Activated naive CD8-positive, alpha-beta T cell treated with anti-CD3 and anti-CD28 coated beads, Interleukin-2, amount 10 ng/mL, durations not matched to agents 7 days and 5 days (primary cell): ENCODE measurements at regions not wholly inside any gene's neighbourhood (a gene's known extent, or its start where the extent isn't known, plus 50 kb on each side); places are given as distances from the start of the nearest gene placed in this dataset.
"Not testable (repeated sequence)": the region's sequence is repeated elsewhere in the genome, so short reads cannot be mapped to it uniquely, and the experiment has no call there.

Experiments
- ATAC-seq: fragments of 150-1000 bp; cut with Tn5 transposase; one replicate; pipeline ENCODE4 v1.10.0; 2021; ENCODE audit warnings: low read depth, moderate library complexity
- POLR2A ChIA-PET: fragments of 350-600 bp; sonication (Branson Sonifier 250); formaldehyde crosslinking; loops from one replicate; lab custom pipeline; 2021; ENCODE audit warnings: antibody characterized with exemption; lab: Charles Lee
- DNase-seq: peaks from one replicate; pipeline ENCODE4 v3.0.0; 2021
- H3K27ac Mint-ChIP-seq: one replicate; pipeline ENCODE4 v1.8.0; 2022; ENCODE audit warnings: mild to moderate bottlenecking, mixed read lengths
- H3K27me3 Mint-ChIP-seq: one replicate; pipeline ENCODE4 v1.8.0; 2022; ENCODE audit warnings: mild to moderate bottlenecking, moderate library complexity, mixed read lengths
- H3K36me3 Mint-ChIP-seq: one replicate; pipeline ENCODE4 v1.8.0; 2021; ENCODE audit warnings: mild to moderate bottlenecking, mixed read lengths
- H3K4me1 Mint-ChIP-seq: one replicate; pipeline ENCODE4 v1.8.0; 2021; ENCODE audit warnings: mixed read lengths
- H3K4me3 Mint-ChIP-seq: one replicate; pipeline ENCODE4 v1.8.0; 2022; ENCODE audit warnings: mild to moderate bottlenecking, moderate library complexity, mixed read lengths
- H3K9me3 Mint-ChIP-seq: one replicate; pipeline ENCODE4 v1.8.0; 2021; ENCODE audit warnings: mixed read lengths

DNA sequence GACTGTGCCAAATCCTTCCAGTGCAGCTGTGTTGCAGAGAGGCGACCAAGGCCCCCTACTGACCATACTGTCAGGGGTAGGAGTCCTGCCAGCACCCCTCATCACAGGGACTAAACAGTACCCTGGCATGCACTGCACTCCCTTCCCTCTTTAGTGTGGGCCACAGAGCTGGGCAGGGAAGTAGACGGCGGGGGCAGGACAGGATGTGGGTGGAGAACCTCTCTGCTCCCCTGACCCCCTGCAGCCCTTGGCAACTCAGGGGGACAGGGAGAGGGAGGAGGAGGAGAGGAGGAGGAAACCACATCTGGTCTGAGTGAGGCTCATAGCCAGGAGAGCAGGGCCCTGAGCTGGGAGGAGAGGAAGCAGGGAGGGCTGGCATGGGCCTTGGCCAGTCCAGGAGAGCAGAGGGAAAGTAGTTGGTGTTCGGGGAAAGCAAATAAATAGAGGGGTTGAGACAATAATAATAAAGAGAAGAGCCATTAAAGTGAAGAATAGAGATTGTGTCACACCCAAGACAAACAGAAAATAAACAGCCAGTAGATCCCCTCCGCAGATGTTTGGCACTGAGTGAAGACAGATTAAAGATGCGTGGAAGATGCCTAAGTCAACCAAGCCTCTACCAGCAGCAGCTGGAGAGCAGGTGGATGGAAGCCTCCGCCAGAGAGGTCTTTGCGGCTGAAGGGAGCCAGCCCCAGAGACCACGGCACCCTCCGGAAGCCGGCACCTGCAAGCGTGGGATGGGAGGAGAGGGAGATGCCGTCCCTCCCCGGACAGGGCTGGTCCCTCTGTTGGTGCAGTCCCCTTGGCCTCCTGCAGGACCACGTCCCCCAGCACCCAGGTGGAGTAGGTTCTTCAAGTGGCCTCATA is 61.5 kb downstream of the RPUSD4 start:
- POLR2A ChIA-PET, result no interaction called here
- Mint-ChIP-seq H3K27me3 (peaks cover 13% of the 10 kb centered on the region), H3K4me1 (peaks cover 8% of the 10 kb centered on the region), H3K27ac (no peak overlapping the region), H3K36me3 (peaks cover 2% of the 10 kb centered on the region), H3K4me3 (no peak overlapping the region), H3K9me3 (peaks cover 2% of the 10 kb centered on the region)
- DNase-seq (no peak), ATAC-seq (peak; percentile 42)

DNA sequence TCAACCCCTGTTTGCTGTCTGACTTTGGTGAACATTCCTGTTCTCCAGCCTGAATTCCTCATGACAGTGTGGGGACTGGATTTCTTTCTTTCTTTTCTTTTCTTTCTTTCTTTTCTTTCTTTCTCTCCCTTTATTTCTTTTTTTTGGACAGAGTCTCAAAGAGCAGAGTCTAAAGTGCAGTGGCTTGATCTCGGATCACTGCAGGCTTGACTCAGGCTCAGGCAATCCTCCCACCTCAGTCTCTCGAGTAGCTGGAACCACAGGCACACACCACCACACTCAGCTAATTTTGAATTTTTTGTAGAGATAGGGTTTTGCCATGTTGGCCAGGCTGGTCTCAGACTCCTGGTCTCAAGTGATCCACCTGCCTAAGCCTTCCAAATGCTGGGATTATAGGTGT is 63.1 kb downstream of the RPUSD4 start:
- H3K36me3 Mint-ChIP-seq, result peaks cover 2% of the 10 kb centered on the region
- peaks cover 2% of the 10 kb centered on the region for H3K9me3 Mint-ChIP-seq
- H3K4me1 Mint-ChIP-seq, result peaks cover 8% of the 10 kb centered on the region
- POLR2A ChIA-PET, result no interaction called here
- ATAC-seq, result no peak
- no peak for DNase-seq
- H3K27me3 Mint-ChIP-seq, result peaks cover 10% of the 10 kb centered on the region
- no peak overlapping the region for H3K27ac Mint-ChIP-seq
- H3K4me3 Mint-ChIP-seq, result no peak overlapping the region

DNA sequence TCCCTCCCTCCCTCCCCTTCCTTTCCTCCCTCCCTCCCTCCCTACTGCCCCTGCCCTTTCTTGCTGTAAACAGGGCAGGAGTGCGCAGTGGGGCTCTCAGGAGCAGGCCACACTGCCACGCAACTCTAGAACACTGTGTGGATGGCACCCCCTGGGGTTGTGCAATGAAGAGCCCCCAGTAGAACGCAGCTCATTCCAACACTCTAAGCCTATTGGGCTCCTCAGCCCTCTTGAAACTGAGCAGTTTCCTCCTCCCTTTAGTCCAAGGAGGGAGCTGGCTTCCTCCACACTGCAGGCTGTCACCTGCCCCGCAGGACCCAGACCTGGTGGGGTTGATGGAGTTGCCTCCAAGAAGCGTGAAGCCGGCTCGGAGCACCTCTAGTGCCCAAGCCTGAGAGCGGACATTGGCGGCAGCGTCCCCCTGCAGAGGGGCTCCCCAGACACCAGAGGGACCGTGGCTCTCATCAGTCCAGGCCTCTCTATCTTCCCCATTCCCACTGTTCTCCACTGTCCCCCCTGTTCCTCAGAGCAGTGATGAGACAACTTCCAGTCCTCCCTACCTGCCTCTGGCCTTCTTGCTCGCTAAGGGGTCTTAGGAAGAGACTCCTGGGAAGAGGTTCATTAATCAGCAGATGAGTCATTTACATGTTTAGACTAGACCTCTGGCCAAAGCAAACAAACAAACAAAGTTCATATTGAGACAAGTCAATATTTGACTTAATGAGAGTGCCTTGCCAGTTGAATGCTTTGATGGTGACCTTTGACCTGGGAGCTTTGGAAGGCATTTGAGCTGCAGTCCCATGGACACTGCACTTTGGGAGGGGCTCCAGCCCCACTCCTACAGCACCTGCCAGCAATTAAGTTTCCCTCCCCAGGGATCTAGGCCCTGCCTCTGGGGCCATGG is 64.0 kb downstream of the RPUSD4 start:
- H3K27me3 Mint-ChIP-seq, result peaks cover 3% of the 10 kb centered on the region
- peaks cover 2% of the 10 kb centered on the region for H3K36me3 Mint-ChIP-seq
- peaks cover 2% of the 10 kb centered on the region for H3K9me3 Mint-ChIP-seq
- ATAC-seq, result no peak
- H3K27ac Mint-ChIP-seq, result no peak overlapping the region
- H3K4me1 Mint-ChIP-seq, result peaks cover 8% of the 10 kb centered on the region
- no peak overlapping the region for H3K4me3 Mint-ChIP-seq
- POLR2A ChIA-PET, result no interaction called here
- no peak for DNase-seq

GRCh38 chr11:126146454-126147192 is 64.8 kb downstream of the RPUSD4 start:
- H3K27me3 Mint-ChIP-seq, result peaks cover 5% of the 10 kb centered on the region
- H3K27ac Mint-ChIP-seq, result no peak overlapping the region
- H3K36me3 Mint-ChIP-seq, result no peaks in the 10 kb centered on the region
- ATAC-seq (no peak), DNase-seq (no peak)
- POLR2A ChIA-PET, result no interaction called here
- no peak overlapping the region for H3K4me3 Mint-ChIP-seq
- peaks cover 8% of the 10 kb centered on the region for H3K4me1 Mint-ChIP-seq
- H3K9me3 Mint-ChIP-seq, result no peaks in the 10 kb centered on the region

GRCh38 chr11:126145954-126146353 is 65.5 kb downstream of the RPUSD4 start:
- Mint-ChIP-seq H3K4me3 (no peak overlapping the region), H3K36me3 (no peaks in the 10 kb centered on the region), H3K9me3 (no peaks in the 10 kb centered on the region), H3K4me1 (peaks cover 8% of the 10 kb centered on the region), H3K27ac (no peak overlapping the region), H3K27me3 (peaks cover 12% of the 10 kb centered on the region)
- ATAC-seq (no peak), DNase-seq (no peak)
- POLR2A ChIA-PET, result no interaction called here

DNA sequence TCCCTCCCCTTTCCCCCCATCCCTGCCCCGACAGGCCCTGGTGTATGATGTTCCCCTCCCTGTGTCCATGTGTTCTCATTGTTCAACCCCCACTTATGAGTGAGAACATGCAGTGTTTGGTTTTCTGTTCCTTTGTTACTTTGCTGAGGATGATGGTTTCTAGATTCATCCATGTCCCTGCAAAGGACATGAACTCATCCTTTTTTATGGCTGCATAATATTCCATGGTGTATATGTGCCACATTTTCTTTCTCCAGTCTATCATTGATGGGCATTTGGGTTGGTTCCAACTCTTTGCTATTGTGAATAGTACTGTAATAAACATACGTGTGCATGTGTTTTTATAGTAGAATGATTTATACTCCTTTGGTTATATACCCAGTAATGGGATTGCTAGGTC is 68.0 kb downstream of the RPUSD4 start:
- H3K4me1 Mint-ChIP-seq, ATAC-seq, POLR2A ChIA-PET, H3K27ac Mint-ChIP-seq, H3K9me3 Mint-ChIP-seq, H3K4me3 Mint-ChIP-seq, DNase-seq, H3K36me3 Mint-ChIP-seq: not testable (repeated sequence)
- H3K27me3 Mint-ChIP-seq, result peaks cover 15% of the 10 kb centered on the region

DNA sequence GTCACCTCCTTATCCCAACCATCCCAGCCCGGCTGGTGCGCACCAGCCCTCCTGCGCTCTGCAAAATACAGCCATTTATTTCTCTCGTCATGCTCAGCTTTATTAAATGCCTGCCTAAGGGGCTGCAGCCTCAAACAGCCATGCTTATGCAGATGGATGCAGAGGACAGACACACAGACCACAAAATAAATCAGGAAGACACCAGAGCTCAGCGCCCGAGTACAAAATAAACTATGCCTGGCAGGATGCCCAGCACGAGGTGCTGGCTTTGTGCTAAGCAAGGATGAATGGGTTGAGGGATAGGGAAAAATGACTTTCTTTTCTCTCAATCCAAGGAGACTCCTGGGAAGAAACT is 70.5 kb downstream of the RPUSD4 start:
- Mint-ChIP-seq H3K4me1 (no peaks in the 10 kb centered on the region), H3K9me3 (no peaks in the 10 kb centered on the region), H3K4me3 (no peak overlapping the region), H3K27me3 (peaks cover 15% of the 10 kb centered on the region), H3K27ac (no peak overlapping the region), H3K36me3 (no peaks in the 10 kb centered on the region)
- DNase-seq (no peak), ATAC-seq (no peak)
- POLR2A ChIA-PET, result no interaction called here

DNA sequence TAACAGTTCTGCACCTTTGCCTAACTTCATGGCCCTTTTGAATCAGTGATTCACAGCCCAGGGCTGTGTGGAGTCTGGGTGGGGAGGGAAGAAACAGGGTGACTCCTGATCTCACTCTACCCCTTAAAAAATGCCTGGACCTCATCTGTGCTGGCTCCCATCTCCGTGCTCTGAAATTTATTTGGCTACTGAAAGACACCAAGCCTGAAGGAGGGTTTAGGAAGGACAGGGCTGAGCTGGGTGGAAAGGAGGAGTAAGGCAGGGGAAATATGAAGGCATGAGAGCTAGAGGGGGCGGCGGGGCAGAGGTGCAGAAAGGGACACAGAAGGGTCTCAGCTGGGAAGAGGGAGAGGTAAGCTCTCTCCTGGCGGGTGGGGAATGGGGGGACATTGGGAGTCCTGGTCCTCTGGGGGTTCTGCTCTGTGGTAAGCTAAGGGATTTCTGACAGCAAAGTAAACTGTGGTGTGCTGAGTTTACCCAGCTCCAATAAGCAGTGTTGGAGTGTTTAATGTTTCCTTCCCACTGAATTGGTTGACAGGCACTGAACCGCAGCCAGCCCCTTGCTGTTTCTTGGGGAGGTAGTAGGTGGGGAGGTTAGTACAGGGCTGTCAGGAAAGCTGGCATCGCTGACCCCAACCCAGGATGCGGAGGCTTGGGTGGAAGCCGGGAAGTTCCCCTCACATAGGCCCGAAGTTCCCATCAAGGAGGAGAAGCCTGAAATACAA is 71.1 kb downstream of the RPUSD4 start:
- no peak overlapping the region for H3K4me3 Mint-ChIP-seq
- H3K27ac Mint-ChIP-seq, result no peak overlapping the region
- DNase-seq (no peak), ATAC-seq (no peak)
- POLR2A ChIA-PET, result no interaction called here
- no peaks in the 10 kb centered on the region for H3K9me3 Mint-ChIP-seq
- no peaks in the 10 kb centered on the region for H3K4me1 Mint-ChIP-seq
- no peaks in the 10 kb centered on the region for H3K36me3 Mint-ChIP-seq
- peaks cover 15% of the 10 kb centered on the region for H3K27me3 Mint-ChIP-seq

DNA sequence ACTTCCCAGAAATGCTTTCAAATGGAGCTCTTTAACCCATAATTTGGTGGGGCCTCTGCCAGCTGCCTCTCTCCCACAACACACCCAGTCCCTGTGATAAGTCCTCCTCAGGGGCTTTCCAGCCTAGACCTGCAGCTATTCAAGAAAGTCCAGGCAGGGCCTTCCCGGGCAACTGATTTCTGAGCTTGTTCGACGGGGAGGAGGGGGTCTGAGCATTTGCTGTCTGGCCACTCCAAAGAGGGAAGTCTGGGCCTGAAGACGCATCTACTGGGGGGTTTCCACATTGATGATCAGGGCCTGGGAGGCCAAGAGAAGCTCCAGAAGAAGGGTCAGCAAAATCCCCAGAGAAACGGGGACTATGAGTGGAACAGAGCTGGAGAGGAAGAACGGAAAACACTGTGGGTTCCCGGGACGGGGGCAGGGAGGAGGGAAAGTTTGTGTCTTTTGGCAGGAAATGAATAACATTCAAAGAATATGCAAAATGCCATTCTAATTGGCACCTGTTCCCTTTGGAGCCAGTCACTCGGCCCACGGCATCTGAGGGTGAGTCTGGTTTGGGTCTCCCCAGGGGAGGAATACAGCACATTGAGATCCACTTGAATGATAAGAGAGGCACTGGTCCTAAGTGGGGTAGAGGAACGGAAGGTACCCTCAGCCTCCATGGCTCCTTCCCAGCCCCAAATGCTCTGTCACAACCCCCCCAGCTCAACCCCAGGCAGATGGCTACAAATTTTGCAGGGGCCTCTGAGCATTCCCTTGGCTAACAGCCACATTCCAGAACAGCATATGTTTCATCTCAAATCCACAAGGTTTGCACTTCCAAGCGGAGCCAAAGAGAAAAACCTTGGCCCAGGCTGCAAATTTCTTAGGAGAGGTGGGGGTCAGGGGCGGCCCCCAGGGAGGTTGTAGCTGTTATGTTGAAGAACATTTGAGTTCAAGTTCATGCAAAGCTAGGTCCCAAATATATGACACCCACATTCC is 72.0 kb downstream of the RPUSD4 start:
- Mint-ChIP-seq H3K27me3 (peaks cover 17% of the 10 kb centered on the region), H3K27ac (no peak overlapping the region)

DNA sequence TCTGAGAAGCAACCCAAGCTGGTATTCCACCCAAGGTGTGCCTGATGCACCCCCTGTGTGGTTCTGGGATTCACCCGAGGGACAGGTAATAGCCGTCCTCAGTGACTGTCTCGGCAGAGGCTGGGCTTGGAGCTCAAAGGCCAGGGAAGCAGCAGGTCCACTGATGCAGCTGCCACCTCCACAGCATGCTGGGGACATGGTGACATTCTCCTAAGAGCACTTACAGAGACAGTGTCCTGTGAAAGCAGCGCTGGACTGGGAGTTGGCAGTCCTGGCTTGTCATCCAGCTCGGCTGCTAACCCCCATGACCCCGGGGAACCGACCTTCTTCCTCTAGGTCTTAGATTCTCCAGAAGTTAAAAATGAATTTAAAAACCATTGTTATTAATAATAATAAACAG is 72.8 kb downstream of the RPUSD4 start:
- Mint-ChIP-seq H3K36me3 (no peaks in the 10 kb centered on the region), H3K27ac (no peak overlapping the region), H3K9me3 (no peaks in the 10 kb centered on the region), H3K4me1 (no peaks in the 10 kb centered on the region), H3K4me3 (no peak overlapping the region), H3K27me3 (peaks cover 17% of the 10 kb centered on the region)
- POLR2A ChIA-PET, result no interaction called here
- DNase-seq, result no peak
- no peak for ATAC-seq

More for the DNA sequence above, 72.0 kb downstream of the RPUSD4 start:
- ATAC-seq, result no peak
- H3K4me1 Mint-ChIP-seq, result no peaks in the 10 kb centered on the region
- H3K4me3 Mint-ChIP-seq, result no peak overlapping the region
- POLR2A ChIA-PET, result no interaction called here
- no peaks in the 10 kb centered on the region for H3K9me3 Mint-ChIP-seq
- no peaks in the 10 kb centered on the region for H3K36me3 Mint-ChIP-seq
- no peak for DNase-seq

DNA sequence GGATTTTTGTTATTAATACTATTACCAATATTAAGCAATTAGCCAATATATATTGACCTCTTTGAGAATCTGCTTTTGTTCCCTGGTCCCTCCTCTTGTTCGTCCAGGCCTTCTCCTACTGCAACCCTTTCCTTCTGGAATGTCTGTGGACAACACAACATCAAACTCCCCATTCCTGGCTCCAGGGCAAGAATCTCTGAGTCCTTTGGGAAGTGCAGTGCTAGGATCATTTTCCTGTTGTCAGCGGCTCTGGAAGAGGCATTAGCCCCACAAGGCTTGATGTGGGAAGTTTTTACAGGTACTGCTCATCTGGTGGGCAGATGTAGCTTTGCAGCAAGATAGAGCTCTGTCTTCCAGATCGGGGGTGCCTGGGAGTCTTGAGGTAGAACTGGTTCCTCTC is 74.3 kb downstream of the RPUSD4 start:
- H3K4me3 Mint-ChIP-seq, result no peak overlapping the region
- no peaks in the 10 kb centered on the region for H3K9me3 Mint-ChIP-seq
- no peak overlapping the region for H3K27ac Mint-ChIP-seq
- no peak for DNase-seq
- no peaks in the 10 kb centered on the region for H3K4me1 Mint-ChIP-seq
- no peak for ATAC-seq
- POLR2A ChIA-PET, result no interaction called here
- no peaks in the 10 kb centered on the region for H3K36me3 Mint-ChIP-seq
- H3K27me3 Mint-ChIP-seq, result peaks cover 19% of the 10 kb centered on the region

GRCh38 chr11:126136507-126136906 is 73.8 kb upstream of the CDON start:
- no peaks in the 10 kb centered on the region for H3K9me3 Mint-ChIP-seq

More at GRCh38 chr11:126136507-126136906, 73.8 kb upstream of the CDON start:
- Mint-ChIP-seq H3K27me3 (peaks cover 17% of the 10 kb centered on the region), H3K4me3 (no peak overlapping the region), H3K4me1 (no peaks in the 10 kb centered on the region), H3K27ac (no peak overlapping the region), H3K36me3 (no peaks in the 10 kb centered on the region)
- ATAC-seq, result no peak
- POLR2A ChIA-PET, result no interaction called here
- DNase-seq, result no peak
